Adipocyte (in vitro differentiated cells): ENCODE measurements at regions not wholly inside any gene's neighbourhood (a gene's known extent, or its start where the extent isn't known, plus 50 kb on each side); places are given as distances from the start of the nearest gene placed in this dataset.
"Not testable (repeated sequence)": the region's sequence is repeated elsewhere in the genome, so short reads cannot be mapped to it uniquely, and the experiment has no call there.

Experiments
- DNase-seq: peaks from one replicate; pipeline ENCODE4 v3.0.0-alpha.2; 2015; ENCODE audit warnings: low read depth
- H3K27me3 ChIP-seq: replicated peaks from 2 replicates; pipeline ENCODE4 v1.7.0; 2013; ENCODE audit warnings: mild to moderate bottlenecking, low read length, moderate library complexity; ENCODE audit not compliant: control insufficient read depth, insufficient read depth
- H3K36me3 ChIP-seq: 2 replicates; pipeline ENCODE4 v1.7.0; 2013; ENCODE audit warnings: low read length, mild to moderate bottlenecking, moderate library complexity; ENCODE audit not compliant: control insufficient read depth, insufficient read depth, severe bottlenecking
- H3K4me1 ChIP-seq: 2 replicates; pipeline ENCODE4 v1.7.0; 2013; ENCODE audit warnings: mild to moderate bottlenecking, low read length, moderate library complexity; ENCODE audit not compliant: control insufficient read depth, insufficient read depth
- H3K4me3 ChIP-seq: 2 replicates; pipeline ENCODE4 v1.7.0; 2013; ENCODE audit warnings: mild to moderate bottlenecking, low read length, moderate library complexity
- H3K9ac ChIP-seq: 2 replicates; pipeline ENCODE4 v1.7.0; 2013; ENCODE audit warnings: mild to moderate bottlenecking, low read length, moderate library complexity
- H3K9me3 ChIP-seq: 2 replicates; pipeline ENCODE4 v1.7.0; 2013; ENCODE audit warnings: mild to moderate bottlenecking, low read length, moderate library complexity; ENCODE audit not compliant: control insufficient read depth

DNA sequence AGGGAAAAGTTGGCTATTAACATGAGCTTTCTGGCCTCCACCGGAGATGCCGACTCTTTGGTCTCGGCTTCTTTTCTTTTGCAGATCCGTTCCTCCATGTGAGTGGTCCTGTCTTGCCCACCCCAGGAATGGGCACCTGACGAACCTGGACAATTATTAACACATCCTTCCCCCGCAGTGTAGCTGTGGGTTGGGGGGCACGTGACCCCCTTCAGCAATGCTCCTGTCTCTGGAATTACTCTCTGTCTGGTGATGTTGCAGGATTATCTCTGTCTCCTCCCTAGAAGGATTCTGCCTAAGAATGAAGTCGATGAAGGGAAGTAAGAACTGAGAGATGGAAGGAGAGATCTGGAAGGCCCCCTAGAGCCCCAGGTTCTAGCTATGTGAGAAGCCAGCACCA is 115.2 kb upstream of the NPAS2 start:
- Histone ChIP-seq H3K9me3 (peaks cover 11% of the 10 kb centered on the region), H3K27me3 (peaks cover 69% of the 10 kb centered on the region), H3K4me1 (peaks cover 6% of the 10 kb centered on the region), H3K4me3 (no peak overlapping the region), H3K9ac (no peak overlapping the region), H3K36me3 (no peaks in the 10 kb centered on the region)
- no peak for DNase-seq

DNA sequence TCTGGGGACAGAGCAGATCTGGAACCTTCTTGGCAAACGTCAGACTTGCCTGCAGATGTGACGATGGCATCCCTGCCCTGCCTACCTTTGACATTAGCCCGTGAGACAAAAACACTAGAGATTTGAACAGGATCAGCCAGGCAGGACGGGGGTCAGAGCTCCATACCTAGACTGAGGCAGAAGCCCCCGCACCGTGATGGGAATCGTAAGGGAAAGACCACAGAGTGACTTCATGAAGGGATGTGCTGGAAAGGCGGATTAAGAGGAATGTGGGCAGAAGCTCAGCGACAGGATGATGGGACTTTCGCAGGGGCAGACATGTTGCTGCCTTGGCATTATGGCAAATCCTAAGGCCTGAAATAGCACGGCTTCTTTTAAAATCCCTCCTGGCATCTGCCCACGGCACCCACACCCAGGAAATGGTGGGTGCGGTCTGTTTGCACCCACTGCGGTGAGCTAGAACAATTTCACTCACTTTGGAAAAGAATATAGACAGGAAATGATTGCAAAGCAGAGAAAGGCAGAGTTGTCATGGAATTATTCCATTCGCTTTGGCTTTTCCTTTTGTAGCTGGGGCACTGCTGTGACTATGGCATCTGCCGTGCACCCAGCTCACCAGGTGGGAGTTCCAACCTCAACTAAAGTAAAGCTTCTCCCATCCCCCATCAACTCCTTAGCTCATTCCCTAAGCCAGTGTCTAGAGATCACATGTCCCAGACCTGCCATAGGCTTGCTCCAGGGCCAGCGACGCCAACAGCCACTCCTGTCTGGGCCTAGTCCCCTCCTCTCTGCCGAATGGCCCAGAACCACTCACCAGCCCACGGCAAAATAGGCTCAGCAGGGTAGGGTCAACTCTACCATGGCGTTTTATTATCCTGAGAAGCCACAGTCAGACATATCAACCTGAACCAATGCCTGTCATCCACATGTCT is 112.7 kb upstream of the NPAS2 start:
- H3K27me3 ChIP-seq, result peaks cover 50% of the 10 kb centered on the region
- H3K4me3 ChIP-seq, result no peak overlapping the region
- H3K9me3 ChIP-seq, result no peaks in the 10 kb centered on the region
- peaks cover 6% of the 10 kb centered on the region for H3K4me1 ChIP-seq
- H3K36me3 ChIP-seq, result no peaks in the 10 kb centered on the region
- DNase-seq, result no peak
- H3K9ac ChIP-seq, result no peak overlapping the region

DNA sequence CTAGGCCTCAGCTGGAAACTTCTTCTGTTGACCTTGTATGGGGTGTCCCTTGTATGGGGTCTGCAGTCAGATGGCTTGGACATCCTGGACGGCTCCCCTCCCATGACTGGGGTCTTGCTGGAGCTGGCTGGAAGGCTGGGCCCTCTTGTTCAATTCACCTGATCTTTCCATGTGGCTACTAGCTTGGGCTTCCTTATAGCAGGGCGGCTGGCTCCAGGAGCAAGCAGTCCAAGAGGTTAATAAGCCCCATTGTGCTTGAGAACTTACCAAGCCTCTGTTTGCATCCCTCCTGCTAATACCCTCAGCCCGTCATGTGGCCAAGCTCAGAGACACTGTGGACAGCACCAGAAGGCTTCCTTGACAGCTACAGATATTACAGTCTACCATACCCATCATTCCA is 111.6 kb upstream of the NPAS2 start:
- H3K4me3 ChIP-seq, result no peak overlapping the region

DNA sequence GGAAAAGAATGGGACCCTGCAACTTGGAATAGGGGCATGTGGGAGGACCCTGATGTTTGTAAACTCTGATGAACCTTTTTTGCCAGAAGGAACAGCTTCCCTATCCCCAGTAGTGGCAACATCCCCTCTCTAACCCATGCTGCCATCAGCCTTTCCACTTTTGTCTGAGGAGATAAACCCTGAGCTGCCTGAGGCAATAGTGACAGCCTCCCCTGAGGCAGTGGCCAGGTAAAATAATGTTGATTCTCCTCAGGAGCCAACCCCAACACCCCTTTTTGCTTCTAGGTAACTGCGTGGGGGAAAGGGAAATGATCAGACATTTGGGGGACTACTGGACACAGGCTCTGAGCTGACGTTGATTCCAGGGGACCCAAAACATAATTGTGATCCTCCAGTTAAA is 106.8 kb upstream of the NPAS2 start:
- Histone ChIP-seq H3K27me3 (peaks cover 13% of the 10 kb centered on the region), H3K36me3 (no peaks in the 10 kb centered on the region), H3K9ac (no peak overlapping the region), H3K4me3 (no peak overlapping the region), H3K9me3 (no peaks in the 10 kb centered on the region), H3K4me1 (peaks cover 7% of the 10 kb centered on the region)
- no peak for DNase-seq

More for the DNA sequence above, 111.6 kb upstream of the NPAS2 start:
- DNase-seq, result no peak
- Histone ChIP-seq H3K9me3 (no peaks in the 10 kb centered on the region), H3K4me1 (peaks cover 5% of the 10 kb centered on the region), H3K36me3 (no peaks in the 10 kb centered on the region), H3K27me3 (peaks cover 48% of the 10 kb centered on the region), H3K9ac (no peak overlapping the region)

DNA sequence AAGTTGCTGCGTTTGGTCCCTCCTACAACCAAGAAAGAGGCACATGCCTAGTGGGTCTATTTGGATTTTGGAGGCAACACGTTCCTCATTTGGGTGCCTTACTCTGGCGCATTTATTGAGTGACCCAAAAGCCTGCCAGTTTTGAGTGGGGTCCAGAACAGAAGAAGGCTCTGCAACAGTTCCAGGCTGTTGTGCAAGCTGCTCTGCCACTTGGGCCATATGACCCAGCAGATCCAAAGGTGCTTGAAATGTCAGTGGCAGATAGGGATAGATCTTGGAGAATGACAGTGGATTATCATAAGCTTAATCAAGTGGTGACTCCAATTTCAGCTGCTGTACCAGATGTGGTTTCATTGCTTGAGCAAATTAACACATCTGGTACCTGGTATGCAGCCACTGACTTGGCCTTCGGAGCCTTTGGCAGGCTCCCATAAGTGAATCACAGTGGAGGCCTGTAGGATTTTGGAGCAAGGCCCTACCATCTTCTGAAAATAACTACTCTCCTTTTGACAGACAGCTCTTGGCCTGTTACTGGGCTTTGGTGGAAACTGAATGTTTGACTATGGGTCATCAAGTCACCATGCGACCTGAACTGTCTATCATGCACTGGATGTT is 105.4 kb upstream of the NPAS2 start:
- H3K9me3 ChIP-seq, H3K36me3 ChIP-seq, H3K9ac ChIP-seq, H3K4me1 ChIP-seq, H3K27me3 ChIP-seq, H3K4me3 ChIP-seq, DNase-seq: not testable (repeated sequence)

DNA sequence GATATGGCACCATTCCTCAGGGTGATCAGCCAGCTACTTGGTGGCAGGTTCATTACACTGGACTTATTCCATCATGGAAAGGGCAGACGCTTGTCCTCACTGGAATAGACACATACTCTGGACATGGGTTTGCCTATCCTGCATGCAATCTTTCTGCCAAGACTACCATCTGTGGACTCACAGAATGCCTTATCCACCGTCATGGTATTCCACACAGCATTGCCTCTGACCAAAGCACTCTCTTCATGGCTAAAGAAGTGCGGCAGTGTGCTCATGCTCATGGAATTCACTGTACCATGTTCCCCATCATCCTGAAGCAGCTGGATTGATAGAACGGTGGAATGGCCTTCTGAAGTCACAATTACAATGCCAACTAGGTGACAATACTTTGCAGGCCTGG is 104.1 kb upstream of the NPAS2 start:
- not testable (repeated sequence) for H3K9ac ChIP-seq, H3K4me3 ChIP-seq, DNase-seq, H3K4me1 ChIP-seq, H3K9me3 ChIP-seq, H3K36me3 ChIP-seq
- H3K27me3 ChIP-seq, result peaks cover 12% of the 10 kb centered on the region

DNA sequence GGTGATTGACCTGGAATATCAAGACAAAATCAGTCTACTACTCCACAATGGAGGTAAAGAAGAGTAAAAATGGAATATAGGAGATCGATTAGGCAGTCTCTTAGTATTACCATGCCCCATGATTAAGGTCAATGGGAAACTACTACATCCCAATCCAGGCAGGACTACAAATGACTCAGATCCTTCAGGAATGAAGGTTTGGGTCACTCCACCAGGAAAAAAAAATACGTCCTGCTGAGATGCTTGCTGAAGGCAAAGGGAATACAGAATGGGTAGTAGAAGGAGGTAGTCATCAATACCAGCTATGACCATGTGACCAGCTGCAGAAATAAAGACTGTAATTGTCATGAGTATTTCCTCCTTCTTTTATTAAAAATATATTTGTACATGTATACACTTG is 103.4 kb upstream of the NPAS2 start:
- Histone ChIP-seq H3K9me3 (peaks cover 7% of the 10 kb centered on the region), H3K4me3 (no peak overlapping the region), H3K9ac (no peak overlapping the region), H3K4me1 (peaks cover 7% of the 10 kb centered on the region), H3K36me3 (no peaks in the 10 kb centered on the region), H3K27me3 (peaks cover 13% of the 10 kb centered on the region)
- no peak for DNase-seq

DNA sequence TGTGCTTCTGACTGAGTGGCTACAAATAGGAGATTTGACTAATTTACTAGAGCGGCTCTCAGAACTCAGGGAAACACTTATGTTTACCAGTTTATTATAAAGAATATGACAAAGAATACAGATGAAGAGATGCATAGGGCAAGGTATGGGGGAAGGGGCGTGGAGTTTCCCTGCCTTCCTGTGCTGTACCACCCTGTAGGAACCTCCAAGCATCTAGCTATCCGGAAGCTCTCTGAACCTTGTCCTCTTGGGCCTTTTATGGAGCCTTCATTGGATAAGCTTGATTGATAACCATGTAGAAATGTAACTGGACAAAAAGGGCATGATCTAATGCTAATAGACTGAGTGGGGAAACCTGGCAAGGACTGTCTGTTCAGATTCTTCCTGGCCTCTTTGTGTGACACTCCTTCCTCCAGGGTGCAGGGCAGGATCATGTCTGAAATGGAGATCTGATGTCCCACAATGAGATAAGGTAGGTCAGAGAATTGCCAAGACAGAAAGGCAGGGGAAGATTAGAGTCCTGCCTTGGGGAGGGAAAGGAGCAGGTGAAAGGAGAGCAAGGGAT is 101.8 kb upstream of the NPAS2 start:
- Histone ChIP-seq H3K9ac (no peak overlapping the region), H3K9me3 (peaks cover 7% of the 10 kb centered on the region), H3K27me3 (peaks cover 25% of the 10 kb centered on the region), H3K36me3 (no peaks in the 10 kb centered on the region), H3K4me3 (no peak overlapping the region), H3K4me1 (peaks cover 7% of the 10 kb centered on the region)
- DNase-seq, result no peak

DNA sequence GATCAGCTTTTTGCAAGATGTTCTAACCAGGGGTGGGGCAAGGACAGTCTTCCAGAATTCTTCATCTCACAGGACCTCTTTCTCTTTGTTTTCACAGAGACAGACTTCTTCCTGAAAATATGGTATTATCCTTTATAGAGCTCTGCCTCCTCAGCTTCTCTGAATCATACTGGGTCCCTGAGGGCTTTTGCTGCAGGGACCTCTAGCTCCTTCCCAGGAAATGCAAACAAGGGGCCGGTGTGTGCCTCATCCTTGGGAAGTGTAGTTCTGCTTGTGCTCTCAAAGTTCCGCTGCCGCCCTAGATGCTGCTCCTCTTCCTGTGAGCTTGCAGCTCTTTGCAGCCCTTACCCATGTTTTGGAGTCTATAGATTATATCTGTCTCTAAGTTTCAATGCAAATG is 99.5 kb upstream of the NPAS2 start:
- Histone ChIP-seq H3K36me3 (no peaks in the 10 kb centered on the region), H3K9ac (no peak overlapping the region), H3K4me3 (no peak overlapping the region), H3K4me1 (no peaks in the 10 kb centered on the region), H3K27me3 (peaks cover 39% of the 10 kb centered on the region), H3K9me3 (peaks cover 7% of the 10 kb centered on the region)
- DNase-seq, result no peak

DNA sequence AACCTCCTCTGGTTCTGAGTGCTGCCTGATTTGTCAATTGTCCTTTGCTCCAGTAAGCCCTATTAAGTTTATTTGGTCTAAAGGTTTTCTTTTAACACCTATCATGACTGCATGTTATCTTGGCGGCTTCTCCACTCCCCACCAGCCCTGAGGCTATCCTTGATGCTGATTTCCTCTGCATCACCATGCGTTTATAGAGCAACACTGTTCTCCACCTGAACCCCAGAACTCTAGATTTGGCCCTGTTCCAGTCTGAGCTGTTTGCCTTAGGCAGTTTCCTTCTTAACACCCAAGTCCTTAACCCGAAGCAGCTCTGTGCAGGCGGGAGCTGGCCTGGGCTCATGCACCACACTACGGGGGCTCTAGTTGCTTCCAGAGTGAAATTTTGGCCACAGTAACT is 98.2 kb upstream of the NPAS2 start:
- Histone ChIP-seq H3K9me3 (peaks cover 7% of the 10 kb centered on the region), H3K9ac (no peak overlapping the region), H3K27me3 (peaks cover 39% of the 10 kb centered on the region), H3K4me1 (no peaks in the 10 kb centered on the region), H3K36me3 (no peaks in the 10 kb centered on the region), H3K4me3 (no peak overlapping the region)
- DNase-seq, result no peak

DNA sequence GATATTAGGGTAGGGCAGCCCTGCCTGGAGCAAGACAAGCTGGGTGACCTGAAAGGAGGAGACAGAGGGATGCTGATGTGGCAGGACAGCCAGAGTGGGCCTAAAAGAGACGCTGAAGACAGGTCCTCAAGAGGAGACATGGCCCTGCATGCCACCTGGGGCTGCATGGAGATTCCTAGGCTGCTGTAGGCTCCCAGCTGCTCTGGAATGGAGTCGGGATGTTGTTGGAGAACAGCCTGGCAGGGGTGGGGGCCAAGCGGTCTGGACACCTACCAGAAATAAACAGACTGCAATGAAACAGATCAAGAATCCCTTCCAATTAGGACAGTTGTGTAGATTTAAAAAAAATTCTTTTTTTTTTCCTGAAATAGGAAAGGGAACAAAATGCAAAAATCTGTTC is 97.8 kb upstream of the NPAS2 start:
- Histone ChIP-seq H3K27me3 (peaks cover 39% of the 10 kb centered on the region), H3K4me3 (no peak overlapping the region), H3K9ac (no peak overlapping the region), H3K4me1 (no peaks in the 10 kb centered on the region), H3K36me3 (no peaks in the 10 kb centered on the region), H3K9me3 (peaks cover 7% of the 10 kb centered on the region)
- no peak for DNase-seq
